CD14-positive monocyte (primary cell): ENCODE measurements at regions not wholly inside any gene's neighbourhood (a gene's known extent, or its start where the extent isn't known, plus 50 kb on each side); places are given as distances from the start of the nearest gene placed in this dataset.

ENCODE experiments used
- DNase-seq, 3 donors: peaks; one replicate each; pipeline ENCODE4 v3.0.0-alpha.2; 2011 to 2022
- H2AFZ ChIP-seq: 2 replicates; pipeline ENCODE4 v1.6.0; 2012; ENCODE audit warnings: mild to moderate bottlenecking, low read depth, low read length, inconsistent platforms; ENCODE audit not compliant: insufficient read depth, poor library complexity, severe bottlenecking
- H3K27ac ChIP-seq, 2 donors: 1 replicate in 1 of 2; 2 replicates in 1 of 2; pipeline ENCODE4 v1.5.1; 2012 to 2013; ENCODE audit warnings: low read length in 2 of 2, control low read depth in 1 of 2, inconsistent platforms in 1 of 2, low read depth in 1 of 2, mild to moderate bottlenecking in 1 of 2
- H3K27me3 ChIP-seq, 2 donors: one replicate each; pipeline versions ENCODE4 v1.6.0 to v1.6.1; 2011 to 2013; ENCODE audit warnings: low read length in 2 of 2; ENCODE audit not compliant: control insufficient read depth in 2 of 2, insufficient read depth in 2 of 2
- H3K36me3 ChIP-seq, 2 donors: replicated peaks in 1 of 2; 1 replicate in 1 of 2; 2 replicates in 1 of 2; pipeline versions ENCODE4 v1.5.1 to v1.6.1; 2012 to 2013; ENCODE audit warnings: low read length in 2 of 2, control low read depth in 1 of 2, inconsistent platforms in 1 of 2, mild to moderate bottlenecking in 1 of 2; ENCODE audit not compliant: insufficient read depth in 2 of 2, control insufficient read depth in 1 of 2
- H3K4me1 ChIP-seq, 2 donors: 1 replicate in 1 of 2; 2 replicates in 1 of 2; pipeline versions ENCODE4 v1.5.1 to v1.6.1; 2012 to 2013; ENCODE audit warnings: low read length in 2 of 2, control low read depth in 1 of 2, inconsistent platforms in 1 of 2, mild to moderate bottlenecking in 1 of 2, moderate library complexity in 1 of 2; ENCODE audit not compliant: insufficient read depth in 2 of 2, control insufficient read depth in 1 of 2
- H3K4me2 ChIP-seq: replicated peaks from 2 replicates; pipeline ENCODE3; 2012; ENCODE audit warnings: low read length, moderate library complexity, mild to moderate bottlenecking; ENCODE audit not compliant: poor library complexity, severe bottlenecking; ENCODE audit errors: extremely low read depth
- H3K4me3 ChIP-seq, 3 experiments: fragments of 200-600 bp in 1 of 3; sonication (generic) in 1 of 3; replicated peaks in 1 of 3; 1 replicate in 2 of 3; 2 replicates in 1 of 3; pipeline ENCODE4 v1.5.1; 2011 to 2013; ENCODE audit warnings: low read length in 3 of 3, mild to moderate bottlenecking in 3 of 3, control low read depth in 2 of 3, low read depth in 2 of 3, inconsistent platforms in 1 of 3, moderate library complexity in 1 of 3
- H3K79me2 ChIP-seq: 2 replicates; pipeline ENCODE4 v1.6.0; 2012; ENCODE audit warnings: mild to moderate bottlenecking, control low read depth, inconsistent platforms, low read length, moderate library complexity; ENCODE audit not compliant: insufficient read depth
- H3K9ac ChIP-seq: 2 replicates; pipeline ENCODE4 v1.6.0; 2017; ENCODE audit warnings: low read length, mild to moderate bottlenecking; ENCODE audit not compliant: insufficient read depth, poor library complexity, severe bottlenecking
- H3K9me3 ChIP-seq, 2 donors: replicated peaks in 1 of 2; 1 replicate in 1 of 2; 2 replicates in 1 of 2; pipeline versions ENCODE4 v1.5.1 to v1.6.1; 2012 to 2013; ENCODE audit warnings: low read length in 2 of 2, control low read depth in 1 of 2; ENCODE audit not compliant: control insufficient read depth in 1 of 2, insufficient read depth in 1 of 2
- H4K20me1 ChIP-seq: 2 replicates; pipeline ENCODE4 v1.6.0; 2012; ENCODE audit warnings: mild to moderate bottlenecking, low read length, control low read depth, moderate library complexity; ENCODE audit not compliant: insufficient read depth
- H3K27ac Mint-ChIP-seq, 7 donors: one replicate each; pipeline ENCODE4 v1.8.0; 2020; ENCODE audit warnings: mild to moderate bottlenecking in 7 of 7, mixed read lengths in 7 of 7, moderate library complexity in 6 of 7, inconsistent platforms in 2 of 7
- H3K27me3 Mint-ChIP-seq, 3 donors: one replicate each; pipeline ENCODE4 v1.8.0; 2021 to 2022; ENCODE audit warnings: low read depth in 3 of 3, mild to moderate bottlenecking in 3 of 3, mixed read lengths in 3 of 3, moderate library complexity in 3 of 3, inconsistent platforms in 1 of 3
- H3K36me3 Mint-ChIP-seq, 2 donors: one replicate each; pipeline ENCODE4 v1.8.0; 2020; ENCODE audit warnings: mixed read lengths in 2 of 2, inconsistent platforms in 1 of 2, mild to moderate bottlenecking in 1 of 2
- H3K4me1 Mint-ChIP-seq: one replicate; pipeline ENCODE4 v1.8.0; 2020; ENCODE audit warnings: mild to moderate bottlenecking, mixed read lengths
- H3K4me3 Mint-ChIP-seq, 2 donors: one replicate each; pipeline ENCODE4 v1.8.0; 2020; ENCODE audit warnings: mild to moderate bottlenecking in 2 of 2, mixed read lengths in 2 of 2, moderate library complexity in 1 of 2
- H3K9me3 Mint-ChIP-seq, 7 donors: one replicate each; pipeline ENCODE4 v1.8.0; 2020 to 2022; ENCODE audit warnings: mixed read lengths in 7 of 7, mild to moderate bottlenecking in 6 of 7, moderate library complexity in 6 of 7, inconsistent platforms in 2 of 7
- CTCF ChIP-seq: fragments of 200-600 bp; IDR thresholded peaks from one replicate; pipeline ENCODE4 v1.8.0; 2022; ENCODE audit warnings: antibody characterized with exemption, mild to moderate bottlenecking
- WGBS: methylation state at CpG from one replicate; pipeline ENCODE4 v1.1.5; 2013; ENCODE audit warnings: missing lambda C conversion rate; ENCODE audit not compliant: insufficient coverage; 5-methylcytosine and 5-hydroxymethylcytosine counted together
- intact Hi-C, 2 donors: fragments of 100-400 bp; cut with micrococcal nuclease; formaldehyde crosslinking; loops; one replicate each; pipeline versions ENCODE4 v1.15.0 to v1.15.1; 2023

- Mint-ChIP-seq H3K27me3 (no peaks in the 10 kb centered on the region), H3K36me3 (no peaks in the 10 kb centered on the region), H3K27ac (no peak overlapping the region), H3K9me3 (peaks cover 1 to 16% (median 10%) of the 10 kb centered on the region in 7 donors), H3K4me3 (no peak overlapping the region), H3K4me1 (no peaks in the 10 kb centered on the region)
- Histone ChIP-seq H3K9me3 (peaks cover 0 to 22% of the 10 kb centered on the region in 2 donors), H3K4me2 (no peak overlapping the region), H3K27me3 (no peaks in the 10 kb centered on the region), H3K9ac (no peak overlapping the region), H3K4me3 (no peak overlapping the region), H3K36me3 (no peaks in the 10 kb centered on the region), H2AFZ (no peak overlapping the region), H3K79me2 (no peaks in the 10 kb centered on the region), H3K4me1 (no peaks in the 10 kb centered on the region), H4K20me1 (no peaks in the 10 kb centered on the region), H3K27ac (no peak overlapping the region)
- no peak for DNase-seq
- intact Hi-C loops: no loop called here
- 50% methylated on average over 4 of the region's 11 CpGs for WGBS
- no peak for TF ChIP-seq CTCF
Observed at GRCh38 chr2:4246364-4247131, 543.2 kb downstream of the DCDC2C start.

- WGBS: 67% methylated on average over 1 of the region's 3 CpGs
- H3K27me3 Mint-ChIP-seq: no peaks in the 10 kb centered on the region
Observed at GRCh38 chr2:4247791-4248190, 544.4 kb downstream of the DCDC2C start.

More at GRCh38 chr2:4247791-4248190, 544.4 kb downstream of the DCDC2C start:
- no peaks in the 10 kb centered on the region for H3K4me1 ChIP-seq
- Mint-ChIP-seq H3K36me3 (no peaks in the 10 kb centered on the region), H3K4me1 (no peaks in the 10 kb centered on the region), H3K4me3 (no peak overlapping the region), H3K27ac (no peak overlapping the region), H3K9me3 (peaks cover 1 to 16% (median 10%) of the 10 kb centered on the region in 7 donors)
- no peak overlapping the region for H2AFZ ChIP-seq
- no peaks in the 10 kb centered on the region for H4K20me1 ChIP-seq
- H3K9me3 ChIP-seq: peaks cover 0 to 21% of the 10 kb centered on the region in 2 donors
- no peak overlapping the region for H3K4me2 ChIP-seq
- no peaks in the 10 kb centered on the region for H3K27me3 ChIP-seq
- no peaks in the 10 kb centered on the region for H3K79me2 ChIP-seq
- intact Hi-C loops: no loop called here
- H3K36me3 ChIP-seq: no peaks in the 10 kb centered on the region
- no peak overlapping the region for H3K9ac ChIP-seq
- no peak overlapping the region for H3K27ac ChIP-seq
- DNase-seq: no peak
- no peak overlapping the region for H3K4me3 ChIP-seq
- TF ChIP-seq CTCF: no peak
